ENCODE measurements at regions not wholly inside any gene's neighbourhood (a gene's known extent, or its start where the extent isn't known, plus 50 kb on each side); places are given as distances from the start of the nearest gene placed in this dataset.

- Histone ChIP-seq H3K9me3 (no peaks in the 10 kb centered on the region), H3K27ac (no peak overlapping the region), H3K4me3 (no peak overlapping the region), H3K4me1 (no peaks in the 10 kb centered on the region), H3K27me3 (no peaks in the 10 kb centered on the region), H3K36me3 (no peaks in the 10 kb centered on the region)
- TF ChIP-seq POLR2A (IDR thresholded peaks at IDR 0.05): no peak
- no peak for TF ChIP-seq CTCF (IDR thresholded peaks at IDR 0.05)
- no peak for DNase-seq
Observed at GRCh38 chrX:87813566-87813965, 296.0 kb downstream of the KLHL4 start.

GRCh38 chrX:87846956-87847355, 329.4 kb downstream of the KLHL4 start:
- no peaks in the 10 kb centered on the region for H3K9me3 ChIP-seq
- TF ChIP-seq CTCF (IDR thresholded peaks at IDR 0.05) (no peak), POLR2A (IDR thresholded peaks at IDR 0.05) (no peak)
- H3K4me3 ChIP-seq: no peak overlapping the region
- DNase-seq: no peak
- no peak overlapping the region for H3K27ac ChIP-seq
- H3K4me1 ChIP-seq: no peaks in the 10 kb centered on the region
- no peaks in the 10 kb centered on the region for H3K27me3 ChIP-seq
- no peaks in the 10 kb centered on the region for H3K36me3 ChIP-seq

- no peaks in the 10 kb centered on the region for H3K4me1 ChIP-seq
- TF ChIP-seq CTCF (IDR thresholded peaks at IDR 0.05) (no peak), POLR2A (IDR thresholded peaks at IDR 0.05) (no peak)
- DNase-seq: no peak
- no peaks in the 10 kb centered on the region for H3K9me3 ChIP-seq
- H3K27me3 ChIP-seq: no peaks in the 10 kb centered on the region
- no peak overlapping the region for H3K27ac ChIP-seq
- H3K36me3 ChIP-seq: no peaks in the 10 kb centered on the region
- no peak overlapping the region for H3K4me3 ChIP-seq
Observed at GRCh38 chrX:87873347-87873941, 355.8 kb downstream of the KLHL4 start.

GRCh38 chrX:87874043-87874442, 356.4 kb downstream of the KLHL4 start:
- no peak overlapping the region for H3K27ac ChIP-seq
- H3K36me3 ChIP-seq: no peaks in the 10 kb centered on the region
- H3K27me3 ChIP-seq: no peaks in the 10 kb centered on the region
- H3K4me3 ChIP-seq: no peak overlapping the region
- no peaks in the 10 kb centered on the region for H3K9me3 ChIP-seq
- no peaks in the 10 kb centered on the region for H3K4me1 ChIP-seq
- TF ChIP-seq CTCF (IDR thresholded peaks at IDR 0.05) (no peak), POLR2A (IDR thresholded peaks at IDR 0.05) (no peak)
- no peak for DNase-seq

GRCh38 chrX:87878926-87879325, 361.3 kb downstream of the KLHL4 start:
- no peaks in the 10 kb centered on the region for H3K9me3 ChIP-seq
- no peaks in the 10 kb centered on the region for H3K27me3 ChIP-seq
- H3K4me3 ChIP-seq: no peak overlapping the region
- no peak for DNase-seq
- TF ChIP-seq CTCF (IDR thresholded peaks at IDR 0.05) (no peak), POLR2A (IDR thresholded peaks at IDR 0.05) (no peak)
- no peaks in the 10 kb centered on the region for H3K36me3 ChIP-seq
- H3K27ac ChIP-seq: no peak overlapping the region
- no peaks in the 10 kb centered on the region for H3K4me1 ChIP-seq

- H3K4me3 ChIP-seq: no peak overlapping the region
- no peaks in the 10 kb centered on the region for H3K4me1 ChIP-seq
- H3K9me3 ChIP-seq: no peaks in the 10 kb centered on the region
- H3K27me3 ChIP-seq: no peaks in the 10 kb centered on the region
- TF ChIP-seq POLR2A (IDR thresholded peaks at IDR 0.05): no peak
- TF ChIP-seq CTCF (IDR thresholded peaks at IDR 0.05): no peak
- H3K36me3 ChIP-seq: no peaks in the 10 kb centered on the region
- no peak overlapping the region for H3K27ac ChIP-seq
- DNase-seq: no peak
Observed at GRCh38 chrX:87890437-87890836, 372.8 kb downstream of the KLHL4 start.

All from Peyer's patch (tissue), 4 donors.